Uterus (tissue), 3 donors: ENCODE measurements at regions not wholly inside any gene's neighbourhood (a gene's known extent, or its start where the extent isn't known, plus 50 kb on each side); places are given as distances from the start of the nearest gene placed in this dataset.

ENCODE experiments used
- DNase-seq, 2 donors: peaks; one replicate each; pipeline ENCODE4 v3.0.0-alpha.2; 2019 to 2020
- H3K27ac ChIP-seq, 2 donors: fragments of 200-600 bp; sonication (generic); 1 replicate in 1 of 2; 2 replicates in 1 of 2; pipeline ENCODE4 v1.5.1; 2016 to 2018
- H3K27me3 ChIP-seq, 2 donors: fragments of 200-600 bp; sonication (generic); one replicate each; pipeline ENCODE4 v1.5.1; 2018 to 2019; ENCODE audit warnings: control low read depth in 1 of 2
- H3K36me3 ChIP-seq, 2 donors: fragments of 200-600 bp; sonication (generic); one replicate each; pipeline ENCODE4 v1.5.1; 2019; ENCODE audit warnings: control low read depth in 1 of 2
- H3K4me1 ChIP-seq, 2 donors: fragments of 200-600 bp; sonication (generic); one replicate each; pipeline ENCODE4 v1.5.1; 2018 to 2019; ENCODE audit warnings: control low read depth in 1 of 2
- H3K4me3 ChIP-seq, 2 donors: fragments of 200-600 bp; sonication (generic); 1 replicate in 1 of 2; 2 replicates in 1 of 2; pipeline ENCODE4 v1.5.1; 2018 to 2019; ENCODE audit warnings: mild to moderate bottlenecking in 1 of 2
- H3K9me3 ChIP-seq, 2 donors: fragments of 200-600 bp; sonication (generic); one replicate each; pipeline ENCODE4 v1.5.1; 2019; ENCODE audit warnings: control low read depth in 1 of 2
- POLR2A ChIP-seq, 2 donors: fragments of 450-650 bp; IDR thresholded peaks; one replicate each; pipeline ENCODE4 v1.6.1; 2016; ENCODE audit warnings: antibody characterized with exemption in 2 of 2, mild to moderate bottlenecking in 1 of 2, moderate library complexity in 1 of 2
- intact Hi-C: fragments of 100-400 bp; cut with DNase I; formaldehyde crosslinking; loops from one replicate; pipeline ENCODE4 v1.15.1; 2023; ENCODE audit warnings: low total_unique reads
- TF ChIP-seq, protein P1 (sequence below), 4 experiments: fragments of 200-600 bp in 2 of 4; fragments of 450-650 bp in 2 of 4; sonication (generic) in 2 of 4; IDR thresholded peaks; one replicate each; pipeline ENCODE4 v1.5.1; 2016 to 2019; ENCODE audit warnings: antibody characterized with exemption in 4 of 4, mild to moderate bottlenecking in 2 of 4, moderate library complexity in 1 of 4
- donor health status: DM: yes; HTN: yes; CAD: no.

DNA sequence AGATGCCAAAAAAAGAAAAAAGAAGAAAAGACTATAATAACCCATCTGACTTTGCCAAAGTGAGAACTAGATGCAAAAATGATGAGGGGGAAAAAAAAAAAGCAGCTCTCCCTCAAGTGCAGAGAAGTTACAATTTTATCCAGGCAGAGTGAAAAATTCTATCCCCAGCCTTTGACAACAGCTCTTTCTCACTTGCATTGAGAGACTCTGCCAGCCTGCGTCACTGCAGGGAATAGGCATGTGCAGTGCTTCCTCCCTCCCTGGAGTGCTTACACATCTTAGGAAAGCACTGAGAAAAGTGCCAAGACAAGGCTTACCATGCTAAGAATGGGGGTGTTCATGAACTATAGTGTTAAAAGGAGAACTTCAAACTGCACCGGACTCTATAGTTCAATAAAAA lies 418.6 kb upstream of the TYRP1 start:
- Histone ChIP-seq H3K27me3 (no peaks in the 10 kb centered on the region), H3K27ac (no peak overlapping the region), H3K36me3 (no peaks in the 10 kb centered on the region), H3K9me3 (no peaks in the 10 kb centered on the region), H3K4me1 (no peaks in the 10 kb centered on the region), H3K4me3 (no peak overlapping the region)
- no peak for TF ChIP-seq POLR2A (IDR thresholded peaks at IDR 0.05)
- TF ChIP-seq, protein P1, sequence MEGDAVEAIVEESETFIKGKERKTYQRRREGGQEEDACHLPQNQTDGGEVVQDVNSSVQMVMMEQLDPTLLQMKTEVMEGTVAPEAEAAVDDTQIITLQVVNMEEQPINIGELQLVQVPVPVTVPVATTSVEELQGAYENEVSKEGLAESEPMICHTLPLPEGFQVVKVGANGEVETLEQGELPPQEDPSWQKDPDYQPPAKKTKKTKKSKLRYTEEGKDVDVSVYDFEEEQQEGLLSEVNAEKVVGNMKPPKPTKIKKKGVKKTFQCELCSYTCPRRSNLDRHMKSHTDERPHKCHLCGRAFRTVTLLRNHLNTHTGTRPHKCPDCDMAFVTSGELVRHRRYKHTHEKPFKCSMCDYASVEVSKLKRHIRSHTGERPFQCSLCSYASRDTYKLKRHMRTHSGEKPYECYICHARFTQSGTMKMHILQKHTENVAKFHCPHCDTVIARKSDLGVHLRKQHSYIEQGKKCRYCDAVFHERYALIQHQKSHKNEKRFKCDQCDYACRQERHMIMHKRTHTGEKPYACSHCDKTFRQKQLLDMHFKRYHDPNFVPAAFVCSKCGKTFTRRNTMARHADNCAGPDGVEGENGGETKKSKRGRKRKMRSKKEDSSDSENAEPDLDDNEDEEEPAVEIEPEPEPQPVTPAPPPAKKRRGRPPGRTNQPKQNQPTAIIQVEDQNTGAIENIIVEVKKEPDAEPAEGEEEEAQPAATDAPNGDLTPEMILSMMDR (IDR thresholded peaks at IDR 0.05) = no peak
- DNase-seq = no peak
- intact Hi-C loops = no loop called here

GRCh38 chr9:12276505-12276904 lies 416.7 kb upstream of the TYRP1 start:
- Histone ChIP-seq H3K9me3 (no peaks in the 10 kb centered on the region), H3K4me3 (no peak overlapping the region), H3K27me3 (no peaks in the 10 kb centered on the region), H3K36me3 (no peaks in the 10 kb centered on the region), H3K27ac (no peak overlapping the region), H3K4me1 (no peaks in the 10 kb centered on the region)
- no peak for DNase-seq
- intact Hi-C loops = no loop called here
- TF ChIP-seq, protein P1 (IDR thresholded peaks at IDR 0.05) = no peak
- no peak for TF ChIP-seq POLR2A (IDR thresholded peaks at IDR 0.05)

GRCh38 chr9:12289711-12290110 lies 403.5 kb upstream of the TYRP1 start:
- intact Hi-C loops = no loop called here
- DNase-seq = no peak
- H3K36me3 ChIP-seq = no peaks in the 10 kb centered on the region

DNA sequence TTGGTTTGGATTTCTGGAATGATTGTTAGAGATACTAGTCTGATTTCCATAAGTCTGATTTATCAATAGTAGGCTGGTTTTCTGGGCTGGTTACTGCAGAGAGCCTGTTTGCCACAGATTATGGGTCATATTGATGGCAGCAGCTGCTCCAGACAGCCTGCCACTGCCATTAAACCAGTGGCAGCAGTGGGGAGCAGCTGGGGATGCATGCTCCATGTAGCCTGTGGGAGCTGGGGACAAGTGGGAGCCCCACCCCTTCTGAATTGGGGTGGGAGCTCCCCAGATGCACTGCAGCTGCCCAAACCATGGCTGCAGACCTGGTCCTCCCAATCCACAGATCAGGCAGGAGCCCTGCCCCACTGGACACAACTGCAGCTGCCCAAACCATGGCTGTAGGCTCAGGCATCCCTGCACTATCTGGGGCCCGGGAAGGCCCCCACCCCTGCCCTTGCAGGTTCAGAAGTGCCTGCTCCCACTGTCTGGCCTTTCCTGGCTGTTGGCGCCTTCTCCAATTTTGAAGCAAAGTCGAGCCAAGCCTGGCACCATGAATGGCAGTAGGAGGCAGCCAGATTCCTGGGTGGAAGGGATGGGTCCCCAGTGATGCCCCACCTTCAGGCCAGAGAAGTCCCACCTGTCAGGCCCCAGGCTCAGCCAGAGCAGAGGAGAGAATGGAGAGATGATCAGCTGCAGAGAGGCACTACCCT lies 402.9 kb upstream of the TYRP1 start:
- no peaks in the 10 kb centered on the region for H3K4me1 ChIP-seq
- no peaks in the 10 kb centered on the region for H3K36me3 ChIP-seq
- H3K27me3 ChIP-seq = no peaks in the 10 kb centered on the region
- no peak overlapping the region for H3K4me3 ChIP-seq
- DNase-seq = no peak
- intact Hi-C loops = no loop called here
- no peak for TF ChIP-seq POLR2A (IDR thresholded peaks at IDR 0.05)
- TF ChIP-seq, protein P1 (IDR thresholded peaks at IDR 0.05) = no peak
- H3K27ac ChIP-seq = no peak overlapping the region
- H3K9me3 ChIP-seq = no peaks in the 10 kb centered on the region

More at GRCh38 chr9:12289711-12290110, 403.5 kb upstream of the TYRP1 start:
- Histone ChIP-seq H3K27me3 (no peaks in the 10 kb centered on the region), H3K4me1 (no peaks in the 10 kb centered on the region), H3K9me3 (no peaks in the 10 kb centered on the region), H3K27ac (no peak overlapping the region), H3K4me3 (no peak overlapping the region)
- TF ChIP-seq, protein P1 (IDR thresholded peaks at IDR 0.05) = no peak
- no peak for TF ChIP-seq POLR2A (IDR thresholded peaks at IDR 0.05)

DNA sequence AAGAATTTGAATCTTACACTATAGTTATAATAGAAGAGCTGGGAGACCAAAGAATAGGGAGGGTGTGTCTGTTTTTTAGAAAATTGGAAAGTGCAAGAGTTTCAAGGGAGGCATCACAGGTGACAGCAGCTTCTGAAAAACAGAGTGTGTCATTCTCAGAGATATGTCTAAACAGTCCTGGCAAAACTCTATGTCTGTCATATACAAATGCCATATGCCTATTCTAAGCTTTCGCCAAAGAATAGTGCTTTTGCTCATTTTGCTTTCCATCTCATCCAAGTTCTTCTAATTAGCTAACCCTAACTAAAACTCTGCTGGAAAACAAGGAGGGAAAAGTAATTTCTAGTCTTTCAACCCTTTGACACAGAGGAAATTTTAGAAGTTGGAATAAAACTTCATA lies 388.0 kb upstream of the TYRP1 start:
- intact Hi-C loops = no loop called here

More for the DNA sequence above, 388.0 kb upstream of the TYRP1 start:
- DNase-seq = no peak
- no peaks in the 10 kb centered on the region for H3K4me1 ChIP-seq
- H3K36me3 ChIP-seq = no peaks in the 10 kb centered on the region
- H3K9me3 ChIP-seq = no peaks in the 10 kb centered on the region
- no peaks in the 10 kb centered on the region for H3K27me3 ChIP-seq
- no peak overlapping the region for H3K27ac ChIP-seq
- TF ChIP-seq POLR2A (IDR thresholded peaks at IDR 0.05) = no peak
- TF ChIP-seq, protein P1 (IDR thresholded peaks at IDR 0.05) = no peak
- H3K4me3 ChIP-seq = no peak overlapping the region
